Stimulated activated CD4-positive, alpha-beta T cell treated with anti-CD3 and anti-CD28 coated beads, Interleukin-2, amount 100 ng/mL, for 24 hours (primary cell): ENCODE measurements at regions not wholly inside any gene's neighbourhood (a gene's known extent, or its start where the extent isn't known, plus 50 kb on each side); places are given as distances from the start of the nearest gene placed in this dataset.

Source experiments
- DNase-seq, 2 donors: peaks; one replicate each; pipeline ENCODE4 v3.0.0-alpha.2; 2020

DNA sequence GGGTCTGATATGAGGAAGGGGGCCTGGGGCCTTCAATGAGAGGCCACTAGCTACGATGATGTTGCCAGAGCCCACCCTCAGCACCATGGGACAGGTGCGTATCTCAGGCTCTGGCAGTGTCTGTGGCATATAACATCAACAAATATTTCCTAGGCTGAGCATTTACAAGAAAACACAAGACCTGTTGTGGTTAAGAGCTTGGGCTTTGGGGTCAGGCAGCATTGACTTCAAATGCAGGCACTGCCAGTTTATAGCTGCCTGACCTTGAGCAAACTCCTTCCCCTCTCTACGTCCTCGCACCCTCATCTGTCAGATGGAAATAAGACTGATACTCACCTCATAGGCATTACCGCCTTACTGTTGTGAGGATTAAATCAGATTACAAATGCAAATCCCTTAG, 156.0 kb downstream of the KATNAL1 start:
- no peak for DNase-seq

DNA sequence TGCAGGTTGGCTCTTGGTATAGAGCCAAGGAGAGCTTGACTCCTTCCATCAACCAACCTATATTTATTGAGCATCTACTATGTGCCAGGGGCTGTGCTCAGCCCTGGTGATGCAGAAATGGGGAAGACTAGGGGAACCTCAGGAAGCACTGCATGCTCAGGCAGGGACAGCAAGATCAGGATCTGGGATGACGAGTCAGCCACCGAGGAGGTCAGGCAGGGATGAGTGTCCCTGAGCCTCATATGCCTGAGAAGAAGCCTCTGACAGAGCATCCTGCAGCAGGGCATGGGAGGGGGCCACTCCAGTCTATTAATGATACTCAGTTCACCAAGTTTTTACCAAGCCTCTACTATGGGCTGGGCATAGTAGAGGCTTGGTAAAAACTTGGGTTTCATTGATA, 158.1 kb downstream of the KATNAL1 start:
- DNase-seq = no peak

DNA sequence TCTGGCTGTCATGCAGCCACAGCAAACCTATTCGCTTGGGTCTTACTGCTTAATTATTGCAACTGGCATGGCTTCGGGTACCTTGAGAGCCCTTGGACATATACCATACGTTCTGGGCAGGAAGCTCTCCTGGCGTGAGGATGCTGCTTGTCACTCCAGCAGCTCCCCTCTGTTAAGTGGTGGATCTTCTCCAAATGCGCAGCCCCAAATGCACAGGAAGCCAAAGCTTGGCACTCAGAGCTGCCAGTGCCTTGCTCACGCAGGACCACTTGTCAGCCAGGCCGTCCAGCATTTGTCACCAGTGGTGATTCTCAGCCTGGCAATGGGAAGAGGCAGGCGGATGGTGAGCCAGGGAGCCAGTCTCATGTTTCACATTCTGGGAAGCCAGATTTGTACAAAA, 158.6 kb downstream of the KATNAL1 start:
- DNase-seq = no peak

DNA sequence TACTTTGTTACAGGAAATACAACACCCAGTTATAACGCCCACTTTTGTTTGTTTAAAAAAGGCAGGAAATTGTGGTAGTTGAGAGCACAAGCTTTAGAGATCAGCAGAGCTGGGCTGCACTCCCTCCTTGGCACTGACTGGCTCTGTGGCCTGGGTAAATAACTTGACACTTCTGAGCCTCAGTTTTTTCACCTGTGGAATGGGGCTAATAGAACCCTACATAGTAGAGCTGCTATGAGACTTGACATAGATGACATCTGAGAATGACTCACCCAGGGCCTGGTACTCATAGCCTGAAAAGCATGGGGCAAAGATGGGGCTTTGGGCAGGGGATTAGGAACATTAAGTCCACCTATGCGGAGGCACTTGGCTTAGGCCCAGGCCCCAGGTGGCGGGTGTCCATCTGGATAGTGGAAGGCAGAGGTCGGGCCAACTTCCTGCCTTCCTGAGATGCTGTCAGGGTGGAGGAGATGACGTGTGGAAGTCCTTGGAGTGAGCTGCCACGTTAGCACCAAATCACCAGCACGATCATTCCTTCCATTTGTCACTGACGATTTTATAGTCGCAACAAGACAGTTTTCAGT, 159.1 kb downstream of the KATNAL1 start:
- DNase-seq = peak in 1 of 2 donors; percentile 37

DNA sequence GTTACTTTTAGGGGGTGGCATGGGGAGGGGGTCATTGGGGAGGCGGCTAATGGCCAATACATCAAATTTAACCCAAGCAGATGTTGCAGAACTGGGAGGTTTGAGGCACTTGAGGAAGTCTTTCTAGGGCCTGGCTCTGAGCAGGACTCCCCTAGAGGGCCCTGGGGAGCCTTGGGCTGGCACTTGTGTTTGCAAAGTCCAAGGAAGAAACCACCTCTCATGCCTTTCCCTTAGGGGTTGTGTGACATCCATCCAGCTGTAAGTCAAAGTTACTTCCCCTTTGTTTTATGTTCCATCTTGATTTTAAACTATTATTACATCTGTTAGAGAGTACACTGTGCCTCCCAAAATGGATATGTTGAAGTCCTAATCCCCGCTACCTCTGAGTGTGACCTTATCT, 159.9 kb downstream of the KATNAL1 start:
- no peak for DNase-seq

DNA sequence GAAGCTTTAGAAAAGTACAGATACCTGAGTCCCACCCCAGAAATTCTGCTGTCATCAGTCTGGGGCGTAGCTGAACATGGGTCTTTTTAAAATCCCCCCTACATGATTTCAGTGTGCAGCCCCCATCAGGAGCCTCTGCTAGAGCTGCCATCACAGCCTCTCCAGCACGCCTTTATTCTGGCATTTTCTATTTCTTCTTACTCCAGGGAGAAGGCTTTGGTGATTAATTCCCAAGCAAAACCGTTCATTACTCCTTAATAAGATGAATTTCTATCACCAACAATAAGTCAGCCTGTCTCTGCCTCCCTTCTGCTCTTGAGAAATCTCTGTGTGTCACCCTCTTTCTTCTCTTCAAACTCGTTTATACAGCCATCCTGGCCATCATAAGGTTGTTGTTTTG, 160.3 kb downstream of the KATNAL1 start:
- DNase-seq = no peak

DNA sequence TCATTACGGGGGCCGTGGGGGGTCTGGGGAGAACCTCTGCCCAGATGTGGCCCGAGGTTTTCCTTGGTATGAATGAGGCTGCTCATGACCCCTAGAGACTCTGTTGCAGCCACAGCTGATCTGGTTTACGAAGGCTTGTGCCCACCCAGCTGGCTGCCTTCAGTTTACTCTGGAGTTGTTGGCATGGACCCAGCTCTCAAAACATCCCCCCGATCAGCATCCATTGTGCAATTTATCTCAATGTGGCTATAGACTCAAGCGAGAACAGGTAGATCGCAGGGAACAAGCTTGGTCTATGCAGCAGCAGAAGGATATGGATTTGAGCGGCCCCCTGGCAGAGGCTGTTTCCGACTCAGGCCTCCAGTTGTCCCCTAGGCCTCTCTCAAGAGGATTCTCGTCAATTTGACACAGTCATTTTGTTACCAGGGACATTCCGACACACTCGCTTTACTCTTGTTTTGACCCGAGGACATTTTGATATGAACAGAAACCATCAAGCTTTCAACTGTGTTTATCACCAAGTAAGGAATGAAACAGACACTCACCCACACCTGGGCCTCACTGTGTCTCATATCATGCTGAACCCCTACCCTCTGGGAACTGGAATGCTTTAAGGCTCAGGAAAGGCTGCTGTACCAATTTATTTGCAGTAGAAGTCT, 161.5 kb downstream of the KATNAL1 start:
- DNase-seq = peak; percentile 38 to 55

DNA sequence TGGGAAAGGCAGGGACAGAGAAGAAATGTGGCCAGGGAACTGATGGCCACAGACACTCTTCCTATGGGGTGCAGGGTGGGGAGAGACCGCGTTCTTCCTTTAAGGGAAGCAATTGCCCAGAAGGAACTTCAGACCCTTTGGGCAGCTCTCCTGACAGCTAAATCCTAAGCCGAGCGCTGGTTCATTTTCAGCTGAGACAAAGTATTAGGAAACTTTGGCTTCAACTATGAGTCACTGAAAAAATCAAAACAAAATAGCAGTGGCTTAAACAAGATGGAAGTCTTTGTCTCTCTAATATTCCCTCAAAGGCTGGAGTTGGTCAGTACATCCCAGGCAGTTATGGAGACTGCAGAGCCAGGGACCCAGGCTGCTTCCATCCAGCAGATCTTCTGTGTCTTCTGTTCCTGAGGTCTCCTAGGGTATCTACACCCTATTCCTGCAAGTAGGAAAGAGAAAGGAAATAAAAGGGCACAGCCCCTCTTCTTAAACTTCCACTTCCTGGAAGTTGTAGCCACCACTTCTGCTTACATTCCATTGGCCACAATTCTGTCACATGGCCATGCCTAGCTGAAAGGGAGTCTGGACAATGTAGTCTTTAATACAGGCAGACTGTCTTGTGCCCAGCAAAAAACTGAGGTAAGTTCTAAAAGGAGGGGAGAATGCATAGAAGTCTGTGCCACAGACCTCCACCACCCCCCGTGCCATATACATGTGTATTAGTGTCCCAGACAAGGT, 163.5 kb downstream of the KATNAL1 start:
- DNase-seq = no peak

DNA sequence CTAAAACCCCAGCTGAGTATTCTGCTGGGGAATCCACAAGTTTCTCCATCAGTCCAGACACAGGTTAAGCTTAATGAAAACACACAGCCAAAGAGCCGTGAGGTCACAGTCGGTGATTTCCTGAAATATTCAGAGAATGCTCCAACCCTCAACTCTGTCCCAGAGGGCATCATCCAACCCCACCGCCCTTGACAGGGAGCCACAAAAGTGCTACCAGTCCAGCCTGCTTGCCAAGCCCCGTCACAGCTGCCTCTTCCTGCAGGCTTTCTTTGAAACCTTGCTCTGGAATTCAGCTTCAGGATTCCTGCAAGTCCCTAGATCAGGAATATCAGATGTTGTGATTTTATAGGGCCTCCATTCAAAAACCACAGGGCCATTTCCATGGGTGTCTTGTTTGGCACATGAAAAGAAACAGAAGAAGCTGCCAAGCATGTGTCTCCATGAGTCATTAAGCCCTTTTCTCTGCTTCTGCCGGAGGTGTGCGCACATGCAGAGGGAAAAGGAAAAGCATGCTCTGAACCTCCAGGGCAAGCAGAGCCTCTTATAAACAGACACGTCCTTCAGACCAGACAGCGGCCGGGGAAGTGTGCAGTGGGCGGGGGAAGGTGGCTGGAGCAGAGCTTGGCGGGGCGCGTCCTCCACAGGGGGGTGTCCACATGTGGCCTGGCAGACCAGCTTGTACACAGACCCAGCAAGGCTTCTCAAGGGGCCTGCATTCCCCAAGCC, 164.7 kb downstream of the KATNAL1 start:
- peak; percentile 25 to 35 for DNase-seq

DNA sequence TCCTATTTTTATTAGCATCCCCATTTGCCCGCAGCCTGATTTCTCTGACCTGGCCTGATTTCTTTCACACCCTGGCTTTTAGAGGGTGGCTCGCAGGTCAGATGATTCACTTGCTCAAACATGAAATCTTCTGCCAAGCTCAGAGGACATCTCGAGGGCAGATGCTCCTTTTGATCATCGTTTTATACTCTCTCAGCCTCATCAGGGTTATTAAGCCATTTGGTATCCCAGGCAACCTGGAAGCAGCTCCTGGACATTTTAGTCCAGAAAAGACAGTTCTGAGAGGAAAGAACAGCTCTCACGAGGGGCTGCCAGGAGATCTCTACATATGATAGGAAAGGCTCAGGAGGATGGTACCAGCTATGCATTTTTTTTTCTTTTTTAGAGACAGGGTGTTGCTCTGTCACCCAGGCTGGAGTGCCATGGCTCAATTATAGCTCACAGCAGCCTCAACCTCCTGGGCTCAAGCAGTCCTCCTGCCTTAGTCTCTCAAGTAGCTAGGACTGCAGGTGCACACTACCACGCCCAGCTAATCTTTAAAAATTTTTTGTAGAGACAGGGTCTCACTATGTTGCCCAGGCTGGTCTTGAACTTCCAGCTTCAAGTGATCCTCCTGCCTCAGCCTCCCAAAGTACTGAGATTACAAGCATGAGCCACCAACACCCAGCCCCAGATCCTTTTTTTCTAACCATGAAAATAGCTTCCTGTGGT, 165.4 kb downstream of the KATNAL1 start:
- DNase-seq = no peak

DNA sequence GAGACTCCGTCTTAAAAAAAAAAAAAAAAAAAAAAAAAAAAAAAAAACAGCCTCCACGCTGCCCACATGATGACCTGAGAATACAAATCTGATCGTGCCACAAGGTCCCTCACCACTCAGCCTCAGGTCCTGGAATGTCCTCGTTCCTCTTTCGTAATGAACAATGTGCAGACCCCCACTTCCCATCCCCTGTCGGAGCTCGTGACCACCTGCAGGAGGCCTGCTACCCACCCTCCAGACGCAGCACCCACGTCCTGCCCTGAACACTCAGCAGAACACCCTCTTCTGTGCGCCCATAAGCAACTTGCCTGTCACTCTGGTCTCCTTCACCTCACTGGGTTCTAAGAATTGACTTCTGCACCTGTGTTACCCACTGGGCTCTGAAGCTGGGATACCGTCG, 166.4 kb downstream of the KATNAL1 start:
- no peak for DNase-seq

DNA sequence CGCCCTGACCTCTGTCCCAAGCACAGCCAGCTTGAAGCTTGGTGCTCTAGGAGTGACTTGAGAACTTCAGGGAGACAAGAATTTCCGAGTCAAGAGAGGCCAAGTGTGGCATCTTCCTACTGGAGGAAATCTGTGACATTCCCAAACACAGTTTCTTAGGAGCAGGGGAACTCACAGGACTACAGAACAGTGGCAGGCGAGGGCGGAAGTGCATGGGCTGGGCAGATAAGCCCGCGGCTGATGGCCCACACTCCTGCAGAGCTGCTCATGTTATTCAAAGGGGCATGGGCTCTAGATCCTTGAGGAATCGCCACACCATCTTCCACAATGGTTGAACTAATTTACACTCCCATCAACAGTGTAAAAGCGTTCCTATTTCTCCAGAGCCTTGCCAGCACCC, 168.8 kb downstream of the KATNAL1 start:
- no peak for DNase-seq

DNA sequence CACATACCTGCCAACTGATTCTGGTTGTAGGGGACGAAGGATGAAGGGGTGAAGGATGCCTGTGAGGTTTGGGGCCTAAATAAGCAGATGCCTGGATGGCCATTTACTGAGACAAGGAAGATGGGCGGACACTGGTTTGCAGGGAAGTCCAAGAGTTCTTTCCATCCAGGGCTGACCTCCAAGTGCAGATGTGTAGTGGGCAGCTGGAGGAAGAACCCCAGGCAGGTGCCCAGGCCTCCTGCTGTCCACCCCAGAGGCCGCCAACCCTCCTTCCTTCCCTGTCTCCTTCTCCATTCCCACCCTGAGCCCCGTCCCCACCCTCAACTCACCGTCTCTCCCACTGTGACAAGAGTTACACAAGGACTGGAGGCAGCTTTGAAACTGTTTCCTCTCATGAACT, 171.5 kb downstream of the KATNAL1 start:
- no peak for DNase-seq

DNA sequence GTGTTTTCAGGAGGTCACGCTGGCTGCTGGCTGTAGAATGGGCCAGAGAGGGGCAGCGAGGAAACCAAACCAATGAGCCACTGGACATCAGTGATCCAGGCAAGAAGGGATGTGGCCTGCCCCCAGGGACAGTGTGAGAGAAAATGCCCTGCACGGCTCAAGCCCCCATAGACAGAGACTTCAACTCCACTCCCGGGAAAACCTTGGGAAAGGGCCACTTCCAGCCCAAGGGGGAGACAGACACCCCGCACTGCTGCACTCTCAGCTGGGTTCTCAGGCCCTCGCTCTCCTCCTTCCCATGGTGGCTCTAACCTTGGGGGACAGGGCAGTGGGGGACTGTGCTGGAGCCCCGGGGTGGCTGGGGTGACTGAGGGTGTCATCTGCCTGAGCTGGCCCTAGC, 172.0 kb downstream of the KATNAL1 start:
- no peak for DNase-seq

DNA sequence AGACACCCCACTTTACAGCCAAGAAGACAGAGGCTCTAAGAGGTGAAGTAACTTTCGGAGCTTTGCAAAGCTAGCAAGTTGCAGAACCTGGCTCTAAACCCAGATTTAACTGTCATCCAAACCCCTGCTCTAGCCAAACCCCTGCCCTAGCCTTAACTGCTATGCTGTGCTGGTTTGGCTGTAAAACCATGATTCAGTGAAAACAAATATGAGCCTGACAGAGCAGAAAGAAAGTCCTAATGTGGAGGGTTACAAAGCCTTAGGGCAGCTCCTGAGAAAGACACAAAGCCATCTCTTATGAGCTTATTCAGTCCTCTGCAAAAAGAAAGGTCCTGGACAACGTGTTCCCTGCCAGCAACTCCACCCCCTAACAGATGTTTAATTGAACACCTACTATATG, 172.8 kb downstream of the KATNAL1 start:
- DNase-seq = no peak

DNA sequence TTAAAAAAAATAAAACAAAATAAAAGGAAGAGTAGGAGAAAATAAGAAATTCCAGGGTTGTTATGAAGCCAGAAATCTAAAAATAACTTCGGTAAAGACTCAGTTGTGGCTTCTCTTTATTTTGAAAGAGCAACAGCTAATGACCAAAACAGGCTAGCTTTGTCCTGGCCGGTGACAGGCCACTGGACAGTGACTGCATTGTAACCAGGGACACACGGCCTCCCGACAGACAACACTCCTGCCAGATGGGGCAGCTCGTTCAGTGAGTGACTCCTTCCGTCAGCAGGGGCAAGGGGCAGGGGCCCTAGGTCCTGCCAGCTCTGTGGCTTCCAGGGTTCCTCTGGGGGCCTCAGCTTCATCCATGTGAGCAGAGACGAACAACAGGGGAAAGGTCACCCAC, 173.4 kb downstream of the KATNAL1 start:
- no peak for DNase-seq

DNA sequence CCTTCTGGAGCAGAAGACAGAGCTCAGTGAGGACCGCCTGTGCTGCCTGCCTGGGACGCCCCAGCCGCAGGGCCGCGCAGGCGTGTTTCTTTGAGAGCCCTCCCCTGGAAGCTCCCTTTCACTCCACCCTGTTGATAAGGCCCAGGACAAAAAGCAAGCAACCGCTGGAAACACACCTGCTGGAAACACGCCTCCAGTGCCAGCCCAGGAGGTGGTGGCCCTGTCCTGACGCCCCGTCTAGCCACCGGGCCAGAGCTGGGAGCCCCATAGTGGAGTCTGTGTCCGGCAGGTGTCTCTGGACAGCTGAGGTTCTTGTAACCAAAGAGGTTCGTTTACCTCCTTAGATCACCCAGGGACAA, 173.8 kb downstream of the KATNAL1 start:
- no peak for DNase-seq

DNA sequence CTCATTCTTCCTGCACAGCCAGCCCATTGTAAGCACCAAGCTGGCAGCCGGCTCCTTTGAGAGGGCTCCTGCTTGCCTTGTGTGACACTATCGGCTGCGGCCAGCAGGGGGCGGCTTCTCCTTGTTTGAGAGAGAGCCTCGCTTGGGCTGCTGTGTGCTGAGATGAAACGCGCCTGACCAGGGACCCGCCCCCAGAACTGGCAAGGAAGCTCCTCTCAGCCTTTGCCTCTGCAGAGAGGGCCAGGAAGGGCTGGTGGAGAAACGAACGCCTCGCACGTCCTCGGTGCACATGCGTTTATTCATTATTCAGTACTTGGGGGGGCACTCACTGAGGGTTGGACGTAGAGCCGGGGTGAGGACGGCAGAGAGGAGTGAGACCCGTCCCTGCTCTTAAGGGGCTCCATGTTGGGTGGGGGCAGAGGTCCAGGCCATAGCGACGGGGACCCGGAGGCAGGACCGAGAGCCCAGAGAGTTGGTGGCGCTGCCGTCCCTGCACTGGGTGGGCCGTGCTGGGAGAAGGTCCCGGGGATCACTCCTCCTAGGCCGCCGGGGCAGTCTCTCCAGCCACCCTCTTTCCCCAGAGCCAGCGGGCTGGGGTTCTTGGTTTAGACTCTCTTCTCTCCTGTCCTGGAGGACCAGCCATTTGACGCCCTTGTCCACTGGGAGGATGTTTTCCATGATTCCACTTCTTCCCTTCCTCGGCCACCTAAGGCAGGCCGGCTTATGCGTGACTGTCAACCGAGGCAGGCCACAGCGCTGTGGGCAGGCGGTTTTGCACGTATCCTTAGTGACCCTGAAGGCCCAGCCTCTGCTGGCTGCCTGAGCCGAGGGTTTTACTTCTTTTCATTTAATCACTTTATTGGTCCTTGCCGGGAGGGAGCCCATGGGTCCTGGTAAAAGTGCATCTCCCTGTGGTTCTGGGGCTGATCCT, 174.5 kb downstream of the KATNAL1 start:
- peak; percentile 99 for DNase-seq

DNA sequence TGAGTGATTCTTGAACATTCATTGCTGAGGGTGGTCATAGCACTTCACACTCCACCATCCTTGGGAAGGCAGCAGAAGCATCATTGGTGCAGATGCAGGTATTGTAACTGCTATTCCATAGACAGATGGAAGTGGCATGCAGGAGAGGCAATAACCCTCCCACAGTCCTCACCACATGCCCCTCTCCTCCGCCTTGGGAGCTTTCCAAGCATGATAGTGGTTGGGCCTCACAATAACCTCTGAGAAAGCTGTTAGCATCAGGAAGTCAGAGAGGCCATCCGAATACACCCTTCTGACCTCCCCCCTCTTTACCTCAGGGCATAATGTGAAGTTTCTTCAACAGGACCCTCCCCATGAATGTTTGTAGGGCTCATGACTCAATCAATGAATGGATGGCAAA, 177.9 kb downstream of the KATNAL1 start:
- DNase-seq = no peak

DNA sequence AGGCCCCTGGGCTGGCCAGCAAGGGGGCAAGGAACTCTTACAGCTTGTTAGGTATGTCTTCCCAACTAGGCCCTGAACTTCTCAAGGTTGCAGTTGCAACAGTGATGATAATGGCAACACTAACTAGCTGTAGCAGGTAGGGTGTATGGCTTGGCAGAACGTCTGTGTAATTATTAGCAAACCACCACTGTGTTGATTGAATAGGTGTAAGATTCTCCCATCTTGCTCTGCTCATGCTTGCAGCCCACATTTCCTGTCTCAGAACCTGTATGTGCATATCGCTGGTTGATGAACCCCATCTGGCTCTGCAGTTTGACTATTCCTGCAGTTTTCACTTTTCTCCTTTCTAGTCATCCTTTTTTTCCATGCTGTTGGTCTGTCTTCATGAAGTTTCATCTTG, 178.8 kb downstream of the KATNAL1 start:
- no peak for DNase-seq

DNA sequence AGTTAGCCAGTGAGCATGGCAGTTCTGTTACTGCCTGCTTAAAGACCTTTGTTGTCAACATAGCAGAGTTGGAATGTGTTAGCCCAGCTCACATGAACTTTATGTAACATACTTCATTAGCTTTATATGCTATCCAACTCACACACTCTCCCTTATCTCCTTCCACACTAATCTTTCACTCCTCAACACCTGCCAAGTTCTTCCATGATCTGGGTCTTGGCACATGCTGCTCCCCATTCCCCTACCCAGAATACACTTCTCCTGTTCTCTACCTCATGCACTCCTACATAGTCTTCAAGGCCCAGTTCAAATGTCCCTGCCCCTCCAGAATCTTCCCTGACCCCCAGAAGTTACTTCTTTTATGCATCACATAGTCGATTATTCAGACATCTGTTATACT, 179.3 kb downstream of the KATNAL1 start:
- DNase-seq = no peak

DNA sequence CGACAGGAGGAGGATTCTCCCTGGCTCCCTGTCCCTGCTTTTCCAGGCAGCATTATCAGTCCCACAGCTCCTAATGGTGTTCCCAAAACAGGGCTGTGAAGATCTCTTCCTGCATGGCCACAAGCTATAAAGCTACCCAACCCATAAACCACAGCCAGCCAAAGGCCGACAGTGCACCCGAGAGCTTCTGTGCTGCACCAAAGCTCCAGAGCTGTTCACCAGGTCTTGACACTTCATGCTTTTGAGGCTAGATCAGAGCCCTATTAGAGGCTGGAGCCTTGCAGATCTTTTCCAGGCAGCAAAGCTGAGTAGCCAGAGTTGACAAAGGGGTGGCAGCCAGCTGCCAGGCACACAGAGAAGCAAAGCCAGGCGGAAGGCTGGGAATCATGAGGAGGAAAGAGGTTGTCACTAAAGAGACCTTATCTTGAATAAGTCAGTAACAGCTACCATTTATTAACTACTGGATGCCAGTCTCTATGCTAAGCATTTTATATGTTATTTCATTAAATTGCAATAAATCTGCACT, 180.4 kb downstream of the KATNAL1 start:
- no peak for DNase-seq
